HCT116 (cell line): ENCODE measurements at regions not wholly inside any gene's neighbourhood (a gene's known extent, or its start where the extent isn't known, plus 50 kb on each side); places are given as distances from the start of the nearest gene placed in this dataset.

Experiments used
- CEBPB ChIP-seq: IDR thresholded peaks from 2 replicates; pipeline ENCODE4 v1.6.1; 2012; ENCODE audit warnings: low read depth
- EZH2 ChIP-seq: fragments of 200-600 bp; sonication (generic); IDR thresholded peaks from 2 replicates; pipeline ENCODE4 v1.6.1; 2017; ENCODE audit warnings: antibody characterized with exemption, mixed run types
- JUND ChIP-seq: IDR thresholded peaks from 2 replicates; pipeline ENCODE4 v1.6.1; 2012
- POLR2A ChIP-seq: IDR thresholded peaks from 2 replicates; pipeline ENCODE4 v1.7.0; 2011; ENCODE audit warnings: borderline replicate concordance; ENCODE audit not compliant: insufficient read depth, insufficient read length; ENCODE audit errors: extremely low read depth
- POLR2AphosphoS5 ChIP-seq: IDR thresholded peaks from 2 replicates; pipeline ENCODE4 v1.6.1; 2011; ENCODE audit warnings: mild to moderate bottlenecking, low read depth, low read length, moderate library complexity
- SRF ChIP-seq: IDR thresholded peaks from 2 replicates; pipeline ENCODE4 v1.6.1; 2012; ENCODE audit warnings: low read depth
- YY1 ChIP-seq: IDR thresholded peaks from 2 replicates; pipeline ENCODE4 v1.6.1; 2011; ENCODE audit warnings: low read length, low read depth, moderate library complexity, mild to moderate bottlenecking; ENCODE audit not compliant: insufficient replicate concordance; ENCODE audit errors: extremely low read depth
- TF ChIP-seq, protein P1 (sequence below), 3 experiments: fragments of 200-600 bp in 1 of 3; sonication (generic) in 1 of 3; IDR thresholded peaks in 2 of 3; conservative IDR thresholded peaks in 1 of 3; 2 replicates each; pipeline ENCODE4 v1.5.1; 2012 to 2017; ENCODE audit warnings: low read depth in 2 of 3, low read length in 2 of 3, antibody characterized with exemption in 1 of 3, borderline replicate concordance in 1 of 3, control low read depth in 1 of 3, mild to moderate bottlenecking in 1 of 3, mixed read lengths in 1 of 3, mixed run types in 1 of 3, moderate library complexity in 1 of 3; ENCODE audit not compliant: insufficient read depth in 1 of 3
- TF ChIP-seq, protein P2 (sequence below): IDR thresholded peaks from 2 replicates; pipeline ENCODE4 v1.6.1; 2012

DNA sequence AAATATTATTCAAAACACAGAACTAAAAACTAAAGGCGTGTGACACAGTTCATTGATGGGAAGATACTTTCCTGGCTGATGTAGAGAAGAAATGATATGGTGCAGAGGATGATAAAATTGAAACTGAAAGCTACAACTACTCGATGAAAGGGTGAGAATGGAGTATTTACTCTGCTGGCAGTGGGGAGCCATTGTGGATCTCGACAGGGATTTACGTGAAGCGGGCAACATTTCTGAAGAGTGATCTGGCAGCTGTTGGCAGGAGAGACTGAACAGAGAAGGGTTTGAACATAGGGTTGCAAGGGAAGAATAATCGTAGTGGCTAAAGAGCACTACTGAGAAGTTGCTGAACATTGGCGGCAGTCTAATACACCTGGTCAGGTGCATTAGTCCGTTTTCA, 464.9 kb downstream of the PDZRN4 start:
- TF ChIP-seq, protein P1, sequence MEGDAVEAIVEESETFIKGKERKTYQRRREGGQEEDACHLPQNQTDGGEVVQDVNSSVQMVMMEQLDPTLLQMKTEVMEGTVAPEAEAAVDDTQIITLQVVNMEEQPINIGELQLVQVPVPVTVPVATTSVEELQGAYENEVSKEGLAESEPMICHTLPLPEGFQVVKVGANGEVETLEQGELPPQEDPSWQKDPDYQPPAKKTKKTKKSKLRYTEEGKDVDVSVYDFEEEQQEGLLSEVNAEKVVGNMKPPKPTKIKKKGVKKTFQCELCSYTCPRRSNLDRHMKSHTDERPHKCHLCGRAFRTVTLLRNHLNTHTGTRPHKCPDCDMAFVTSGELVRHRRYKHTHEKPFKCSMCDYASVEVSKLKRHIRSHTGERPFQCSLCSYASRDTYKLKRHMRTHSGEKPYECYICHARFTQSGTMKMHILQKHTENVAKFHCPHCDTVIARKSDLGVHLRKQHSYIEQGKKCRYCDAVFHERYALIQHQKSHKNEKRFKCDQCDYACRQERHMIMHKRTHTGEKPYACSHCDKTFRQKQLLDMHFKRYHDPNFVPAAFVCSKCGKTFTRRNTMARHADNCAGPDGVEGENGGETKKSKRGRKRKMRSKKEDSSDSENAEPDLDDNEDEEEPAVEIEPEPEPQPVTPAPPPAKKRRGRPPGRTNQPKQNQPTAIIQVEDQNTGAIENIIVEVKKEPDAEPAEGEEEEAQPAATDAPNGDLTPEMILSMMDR (IDR thresholded peaks at IDR 0.05 in 2 of 3, conservative IDR thresholded peaks at IDR 0.05 in 1 of 3; ENCODE audit: borderline replicate concordance in 1 of 3, insufficient read depth in 1 of 3, low read depth in 2 of 3, low read length in 2 of 3) = no peak
- TF ChIP-seq JUND = no peak
- TF ChIP-seq POLR2AphosphoS5 = no peak
- TF ChIP-seq CEBPB = no peak
- no peak for TF ChIP-seq SRF
- TF ChIP-seq POLR2A = no peak
- TF ChIP-seq, protein P2, sequence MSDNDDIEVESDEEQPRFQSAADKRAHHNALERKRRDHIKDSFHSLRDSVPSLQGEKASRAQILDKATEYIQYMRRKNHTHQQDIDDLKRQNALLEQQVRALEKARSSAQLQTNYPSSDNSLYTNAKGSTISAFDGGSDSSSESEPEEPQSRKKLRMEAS = no peak
- no peak for TF ChIP-seq YY1
- no peak for TF ChIP-seq EZH2
